SK-N-MC (cell line): ENCODE measurements at regions not wholly inside any gene's neighbourhood (a gene's known extent, or its start where the extent isn't known, plus 50 kb on each side); places are given as distances from the start of the nearest gene placed in this dataset.
"Not testable (repeated sequence)": the region's sequence is repeated elsewhere in the genome, so short reads cannot be mapped to it uniquely, and the experiment has no call there.

Source experiments
- DNase-seq: peaks from one replicate; pipeline ENCODE4 v3.0.0-alpha.2; 2011; ENCODE audit warnings: low read depth, low spot score
- H3K27ac ChIP-seq: fragments of 200-600 bp; sonication (generic); 2 replicates; pipeline ENCODE4 v1.5.1; 2016; ENCODE audit warnings: mixed run types
- H3K36me3 ChIP-seq: fragments of 200-600 bp; sonication (generic); 2 replicates; pipeline ENCODE4 v1.6.1; 2017; ENCODE audit warnings: antibody characterized with exemption, low read length, mixed read lengths; ENCODE audit not compliant: insufficient read depth
- H3K4me3 ChIP-seq: fragments of 200-600 bp; sonication (generic); 2 replicates; pipeline ENCODE4 v1.5.1; 2016
- H3K9ac ChIP-seq: fragments of 200-600 bp; sonication (generic); 2 replicates; pipeline ENCODE4 v1.8.0; 2017; ENCODE audit warnings: mixed run types, mixed read lengths; ENCODE audit not compliant: insufficient read length
- H3K9me3 ChIP-seq: fragments of 200-600 bp; sonication (generic); 2 replicates; pipeline ENCODE4 v1.6.1; 2017; ENCODE audit warnings: low read depth, mild to moderate bottlenecking, antibody characterized with exemption, low read length, moderate library complexity, mixed read lengths
- EZH2 ChIP-seq: fragments of 200-600 bp; sonication (generic); IDR thresholded peaks from one replicate; pipeline ENCODE4 v1.6.1; 2017; ENCODE audit warnings: antibody characterized with exemption
- FOXP2 ChIP-seq: optimal IDR thresholded peaks from 2 replicates; pipeline ENCODE3; 2011; ENCODE audit warnings: mild to moderate bottlenecking, moderate library complexity; ENCODE audit not compliant: insufficient read depth; ENCODE audit errors: extremely low read length, control extremely low read depth
- POLR2AphosphoS5 ChIP-seq: IDR thresholded peaks from 2 replicates; pipeline ENCODE4 v1.6.1; 2012; ENCODE audit warnings: mild to moderate bottlenecking, low read depth, low read length, borderline replicate concordance

DNA sequence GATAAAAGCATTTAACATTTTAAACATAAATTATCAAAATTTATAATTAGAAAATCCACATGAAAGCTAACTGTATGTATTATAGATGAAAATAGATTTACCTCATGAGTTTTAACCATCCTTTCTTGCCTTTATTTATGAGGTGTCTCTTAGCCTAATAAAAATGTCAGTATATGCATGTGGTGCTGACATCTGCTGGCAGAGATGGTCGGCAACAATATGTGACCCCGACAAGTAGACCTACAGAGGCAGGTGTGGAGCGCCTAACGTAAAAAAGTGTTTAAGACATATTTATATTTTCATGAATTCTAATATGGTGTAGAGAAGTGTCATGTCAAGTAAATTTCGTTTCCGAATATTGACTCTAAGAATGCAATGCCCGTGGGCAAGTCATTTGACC lies 149.0 kb upstream of the FUT9 start:
- TF ChIP-seq FOXP2 (no peak), POLR2AphosphoS5 (no peak), EZH2 (no peak)
- Histone ChIP-seq H3K27ac (no peak overlapping the region), H3K9me3 (no peaks in the 10 kb centered on the region), H3K36me3 (no peaks in the 10 kb centered on the region), H3K9ac (no peak overlapping the region), H3K4me3 (no peak overlapping the region)
- DNase-seq: no peak

DNA sequence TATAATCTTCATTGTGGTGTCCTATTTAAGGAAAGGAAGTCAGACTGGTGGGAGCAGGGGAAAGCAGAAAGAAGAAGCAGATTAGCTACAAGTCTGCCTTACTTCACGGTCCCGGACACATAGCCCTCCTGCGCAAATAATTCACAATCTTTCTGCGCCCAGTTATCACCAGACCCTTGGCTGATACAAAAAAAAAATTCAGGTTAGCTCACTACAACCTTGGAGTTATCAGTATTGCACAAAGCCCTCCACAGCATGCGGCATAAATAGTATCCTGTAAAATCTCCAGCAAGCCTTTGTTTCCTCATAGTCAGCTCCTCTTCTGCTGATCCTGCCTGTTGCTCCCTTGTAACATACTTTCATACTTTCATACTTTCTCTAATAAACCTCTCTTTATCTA lies 148.6 kb upstream of the FUT9 start:
- no peak for DNase-seq
- no peak for TF ChIP-seq EZH2
- TF ChIP-seq FOXP2: no peak
- TF ChIP-seq POLR2AphosphoS5: no peak
- Histone ChIP-seq H3K9me3 (no peaks in the 10 kb centered on the region), H3K9ac (no peak overlapping the region), H3K4me3 (no peak overlapping the region), H3K27ac (no peak overlapping the region), H3K36me3 (no peaks in the 10 kb centered on the region)

DNA sequence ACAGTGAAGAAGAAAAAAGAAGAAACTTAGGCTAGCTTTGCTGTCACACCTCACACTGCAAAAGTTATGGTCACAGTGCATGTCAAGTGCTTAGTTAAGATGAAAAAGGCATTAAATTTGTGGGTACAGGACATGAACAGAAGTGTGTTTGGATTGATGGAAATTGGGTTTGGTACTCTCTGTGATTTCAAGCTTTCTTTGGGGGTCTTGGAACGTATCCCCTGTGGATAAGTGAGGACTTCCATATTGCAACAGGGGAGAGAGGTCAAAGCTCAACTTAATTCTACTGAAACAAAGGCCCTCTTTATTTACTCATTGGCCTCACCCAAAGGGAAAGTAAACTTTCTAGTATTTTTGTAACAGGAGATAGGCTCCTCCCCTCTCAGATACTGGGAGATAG lies 138.3 kb upstream of the FUT9 start:
- Histone ChIP-seq H3K9ac (no peak overlapping the region), H3K4me3 (no peak overlapping the region), H3K27ac (no peak overlapping the region), H3K9me3 (no peaks in the 10 kb centered on the region), H3K36me3 (no peaks in the 10 kb centered on the region)
- TF ChIP-seq POLR2AphosphoS5: no peak
- no peak for TF ChIP-seq EZH2
- TF ChIP-seq FOXP2: no peak
- DNase-seq: no peak

DNA sequence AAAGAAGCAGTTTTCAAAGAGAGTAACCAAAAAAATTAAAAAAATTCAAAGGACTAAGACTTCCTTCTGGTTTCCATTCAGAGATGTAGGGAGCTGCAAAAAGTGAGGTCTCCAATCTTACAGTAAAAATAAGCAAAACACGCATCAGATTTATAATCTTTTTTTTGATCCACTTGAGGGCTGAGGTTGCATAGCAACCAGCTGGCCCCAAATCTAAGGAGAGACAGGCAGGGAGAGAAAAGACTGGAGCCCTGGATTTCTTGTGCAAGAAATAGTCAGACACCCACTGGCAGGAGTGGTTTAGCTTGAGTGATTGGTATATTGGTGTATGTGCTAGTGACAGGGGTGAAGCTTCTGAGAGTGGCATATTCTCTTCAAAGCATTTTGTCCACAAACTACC lies 135.9 kb upstream of the FUT9 start:
- Histone ChIP-seq H3K27ac (no peak overlapping the region), H3K9ac (no peak overlapping the region), H3K4me3 (no peak overlapping the region), H3K9me3 (no peaks in the 10 kb centered on the region), H3K36me3 (no peaks in the 10 kb centered on the region)
- DNase-seq: no peak
- TF ChIP-seq EZH2 (no peak), FOXP2 (no peak), POLR2AphosphoS5 (no peak)

DNA sequence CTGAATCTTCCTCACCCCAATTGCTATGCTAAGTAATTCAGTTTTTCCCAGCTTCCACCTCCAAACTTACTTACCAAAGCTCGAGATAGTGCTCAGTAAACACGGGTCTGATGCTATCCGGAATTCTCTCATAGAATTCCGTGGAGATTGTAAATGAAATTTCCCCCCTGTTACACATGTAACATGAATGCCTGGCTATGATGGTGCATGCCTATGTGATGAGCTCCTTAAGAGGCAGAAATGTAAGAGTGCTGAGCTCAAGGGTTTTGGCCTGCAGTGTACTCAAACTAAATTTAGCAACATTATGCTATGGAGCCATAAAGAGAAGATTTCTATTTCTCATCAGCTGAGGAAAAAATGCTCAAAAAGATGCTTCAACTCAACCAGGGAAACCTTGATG lies 133.4 kb upstream of the FUT9 start:
- no peak for TF ChIP-seq FOXP2
- TF ChIP-seq POLR2AphosphoS5: no peak
- no peak for TF ChIP-seq EZH2
- no peak for DNase-seq
- no peak overlapping the region for H3K9ac ChIP-seq
- no peak overlapping the region for H3K27ac ChIP-seq
- no peaks in the 10 kb centered on the region for H3K36me3 ChIP-seq
- no peaks in the 10 kb centered on the region for H3K9me3 ChIP-seq
- no peak overlapping the region for H3K4me3 ChIP-seq

DNA sequence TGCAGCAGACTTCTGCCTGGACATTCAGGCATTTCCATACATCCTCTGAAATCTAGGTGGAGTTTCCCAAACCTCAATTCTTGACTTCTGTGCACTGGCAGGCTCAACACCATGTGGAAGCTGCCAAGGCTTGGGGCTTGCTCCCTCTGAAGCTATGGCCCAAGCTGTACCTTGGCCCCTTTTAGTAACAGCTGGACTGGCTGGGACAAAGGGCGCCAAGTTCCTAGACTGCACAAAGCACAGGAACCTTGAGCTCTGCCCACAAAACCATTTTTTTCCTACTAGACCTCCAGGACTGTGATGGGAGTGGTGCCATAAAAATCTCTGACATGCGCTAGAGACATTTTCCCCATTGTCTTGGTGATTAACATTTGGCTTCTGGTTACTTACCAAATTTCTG lies 127.1 kb upstream of the FUT9 start:
- H3K27ac ChIP-seq, H3K4me3 ChIP-seq, H3K9ac ChIP-seq, H3K36me3 ChIP-seq, H3K9me3 ChIP-seq, DNase-seq: not testable (repeated sequence)

DNA sequence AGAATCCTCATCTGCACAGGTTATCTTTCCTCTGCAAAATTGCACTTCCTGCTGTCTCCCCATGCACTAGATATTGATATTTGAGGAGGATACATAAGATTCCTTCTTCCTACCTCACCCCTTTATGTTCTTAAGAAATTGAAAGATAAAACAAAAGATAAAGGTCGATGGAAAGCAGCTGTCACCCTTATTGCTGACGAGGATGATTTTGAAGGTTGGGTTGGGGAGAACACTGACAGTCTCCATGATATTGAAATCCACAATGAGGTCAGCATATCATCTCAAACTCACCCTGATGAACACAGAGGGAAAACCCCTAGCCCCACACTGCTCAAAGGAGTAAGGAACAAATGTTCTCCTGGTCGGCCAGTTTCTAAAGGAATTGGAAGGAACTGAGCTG lies 110.6 kb upstream of the FUT9 start:
- DNase-seq: no peak
- no peak overlapping the region for H3K4me3 ChIP-seq
- no peaks in the 10 kb centered on the region for H3K36me3 ChIP-seq
- H3K9ac ChIP-seq: no peak overlapping the region
- H3K27ac ChIP-seq: no peak overlapping the region
- no peaks in the 10 kb centered on the region for H3K9me3 ChIP-seq
- TF ChIP-seq EZH2 (no peak), POLR2AphosphoS5 (no peak), FOXP2 (no peak)

DNA sequence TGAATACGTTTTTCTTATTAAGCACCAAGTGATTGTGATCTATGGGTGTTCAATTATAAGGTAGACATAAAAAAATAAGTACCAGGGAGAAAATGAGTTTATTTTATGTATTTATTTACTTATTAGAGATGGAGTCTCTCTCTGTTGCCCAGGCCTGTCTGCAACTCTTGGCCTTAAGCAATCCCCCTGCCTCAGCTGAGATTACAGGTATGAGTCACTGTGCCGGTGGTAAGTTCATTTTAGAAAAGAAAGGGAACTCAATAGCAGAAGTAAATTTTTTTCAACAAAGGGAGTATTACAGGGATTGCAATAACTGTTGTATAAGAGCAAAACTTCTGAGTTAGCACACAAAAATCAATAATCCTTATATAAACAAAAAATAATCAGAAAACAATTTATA lies 98.7 kb upstream of the FUT9 start:
- Histone ChIP-seq H3K27ac (no peak overlapping the region), H3K9ac (no peak overlapping the region), H3K4me3 (no peak overlapping the region), H3K36me3 (no peaks in the 10 kb centered on the region), H3K9me3 (no peaks in the 10 kb centered on the region)
- no peak for TF ChIP-seq FOXP2
- TF ChIP-seq EZH2: no peak
- no peak for TF ChIP-seq POLR2AphosphoS5
- DNase-seq: no peak

DNA sequence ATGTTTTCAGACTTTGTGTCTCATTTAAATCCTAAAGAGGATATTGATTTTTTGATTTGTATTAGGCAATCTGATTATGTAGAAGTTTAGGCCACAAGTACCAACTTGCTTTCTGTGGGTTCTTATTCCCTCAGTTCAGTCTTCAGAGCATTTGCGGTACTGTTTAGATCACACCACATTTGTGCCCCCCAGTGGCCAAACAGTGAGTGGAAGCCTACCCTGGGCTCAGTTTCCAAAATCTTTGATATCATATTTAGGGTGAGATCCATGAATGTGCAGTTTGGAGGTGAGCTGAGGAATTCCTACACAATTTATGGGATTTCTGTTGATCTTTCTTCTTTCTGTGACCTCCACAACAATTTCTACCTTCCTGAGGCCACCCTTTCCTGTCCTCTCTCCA lies 92.3 kb upstream of the FUT9 start:
- TF ChIP-seq FOXP2: no peak
- no peak for TF ChIP-seq EZH2
- no peak for TF ChIP-seq POLR2AphosphoS5
- Histone ChIP-seq H3K27ac (no peak overlapping the region), H3K9ac (no peak overlapping the region), H3K9me3 (no peaks in the 10 kb centered on the region), H3K36me3 (no peaks in the 10 kb centered on the region), H3K4me3 (no peak overlapping the region)
- DNase-seq: no peak

DNA sequence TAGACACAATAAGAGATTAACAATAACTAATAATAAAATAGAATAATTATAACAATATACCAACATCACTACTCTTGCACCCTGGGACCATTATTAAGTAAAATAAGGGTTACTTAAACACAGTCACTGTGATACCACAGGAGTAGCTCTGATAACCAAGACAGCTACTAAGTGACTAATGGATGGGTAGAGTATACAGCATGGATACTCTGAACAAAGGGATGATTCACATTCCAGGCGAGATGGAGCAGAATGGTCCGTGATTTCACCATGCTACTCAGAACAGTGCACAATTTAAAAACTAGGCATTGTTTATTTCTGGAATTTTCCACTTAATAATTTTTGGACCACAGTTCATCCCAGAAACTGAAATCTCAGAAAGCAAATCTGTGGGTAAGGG lies 80.0 kb upstream of the FUT9 start:
- no peaks in the 10 kb centered on the region for H3K9me3 ChIP-seq
- DNase-seq: no peak
- H3K4me3 ChIP-seq: no peak overlapping the region
- no peak overlapping the region for H3K27ac ChIP-seq
- TF ChIP-seq FOXP2 (no peak), EZH2 (no peak), POLR2AphosphoS5 (no peak)
- no peak overlapping the region for H3K9ac ChIP-seq
- H3K36me3 ChIP-seq: no peaks in the 10 kb centered on the region
